ENCODE measurements at regions not wholly inside any gene's neighbourhood (a gene's known extent, or its start where the extent isn't known, plus 50 kb on each side); places are given as distances from the start of the nearest gene placed in this dataset.

GRCh38 chr1:86277936-86278335 lies 118.2 kb downstream of the ODF2L start:
- no peak for DNase-seq
- H3K4me3 ChIP-seq (ENCODE audit: low read depth, low read length) = no peak overlapping the region
- no peaks in the 10 kb centered on the region for H3K4me1 ChIP-seq
- H3K27me3 ChIP-seq = no peaks in the 10 kb centered on the region
- no peaks in the 10 kb centered on the region for H3K36me3 ChIP-seq
- H3K9me3 ChIP-seq = no peaks in the 10 kb centered on the region
- no peak for TF ChIP-seq CTCF (IDR thresholded peaks at IDR 0.05; ENCODE audit: low read depth, low read length)

DNA sequence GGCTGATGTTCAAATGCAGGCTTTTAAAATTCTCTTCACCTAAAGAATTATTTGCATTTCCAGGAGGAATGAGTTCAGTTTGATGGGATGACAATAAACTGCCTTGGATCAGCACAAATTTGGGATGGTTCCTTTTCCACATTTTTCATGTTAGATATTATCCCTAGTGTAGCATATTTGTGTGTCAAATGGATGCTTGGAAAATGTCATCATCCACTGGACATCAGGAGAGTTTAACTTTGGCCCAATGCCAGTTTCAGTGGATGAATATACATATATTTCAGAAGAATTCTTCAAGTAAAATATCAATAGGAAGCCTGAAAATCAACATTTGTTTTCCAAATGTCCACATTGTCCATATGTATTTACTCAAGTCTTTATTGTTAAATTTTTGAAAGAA lies 116.5 kb upstream of the COL24A1 start:
- Histone ChIP-seq H3K36me3 (no peaks in the 10 kb centered on the region), H3K4me1 (no peaks in the 10 kb centered on the region), H3K4me3 (ENCODE audit: low read depth, low read length) (no peak overlapping the region), H3K27me3 (no peaks in the 10 kb centered on the region), H3K9me3 (no peaks in the 10 kb centered on the region)
- TF ChIP-seq CTCF (IDR thresholded peaks at IDR 0.05; ENCODE audit: low read depth, low read length) = no peak
- DNase-seq = no peak

GRCh38 chr1:86272083-86272482 lies 115.5 kb upstream of the COL24A1 start:
- H3K4me1 ChIP-seq = no peaks in the 10 kb centered on the region
- DNase-seq = no peak
- H3K9me3 ChIP-seq = no peaks in the 10 kb centered on the region
- H3K27me3 ChIP-seq = no peaks in the 10 kb centered on the region
- H3K4me3 ChIP-seq (ENCODE audit: low read depth, low read length) = no peak overlapping the region
- no peak for TF ChIP-seq CTCF (IDR thresholded peaks at IDR 0.05; ENCODE audit: low read depth, low read length)
- no peaks in the 10 kb centered on the region for H3K36me3 ChIP-seq

DNA sequence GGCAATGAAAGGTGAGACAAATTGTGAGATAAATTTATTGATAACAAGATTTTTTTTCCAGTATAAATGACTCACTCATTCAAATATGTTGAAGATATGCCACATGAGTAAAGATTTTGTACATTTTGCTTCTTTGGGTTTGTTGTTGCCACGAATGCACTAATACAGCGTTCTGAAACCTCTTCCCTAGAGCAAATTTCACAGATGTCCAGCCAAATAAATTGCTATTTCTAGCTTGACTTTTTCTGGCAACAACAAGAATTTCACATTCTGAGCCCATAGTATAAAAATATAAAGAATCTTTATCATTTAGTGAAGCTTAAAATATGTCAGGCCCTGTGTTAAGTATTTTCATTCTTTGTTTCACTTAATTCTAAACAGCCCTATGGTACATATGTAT lies 114.5 kb upstream of the COL24A1 start:
- Histone ChIP-seq H3K36me3 (no peaks in the 10 kb centered on the region), H3K4me1 (no peaks in the 10 kb centered on the region), H3K9me3 (no peaks in the 10 kb centered on the region), H3K27me3 (no peaks in the 10 kb centered on the region), H3K4me3 (ENCODE audit: low read depth, low read length) (no peak overlapping the region)
- no peak for TF ChIP-seq CTCF (IDR thresholded peaks at IDR 0.05; ENCODE audit: low read depth, low read length)
- DNase-seq = no peak

GRCh38 chr1:86263101-86263500 lies 106.5 kb upstream of the COL24A1 start:
- Histone ChIP-seq H3K36me3 (no peaks in the 10 kb centered on the region), H3K27me3 (no peaks in the 10 kb centered on the region), H3K4me1 (no peaks in the 10 kb centered on the region), H3K4me3 (ENCODE audit: low read depth, low read length) (no peak overlapping the region), H3K9me3 (no peaks in the 10 kb centered on the region)
- no peak for TF ChIP-seq CTCF (IDR thresholded peaks at IDR 0.05; ENCODE audit: low read depth, low read length)
- DNase-seq = no peak

DNA sequence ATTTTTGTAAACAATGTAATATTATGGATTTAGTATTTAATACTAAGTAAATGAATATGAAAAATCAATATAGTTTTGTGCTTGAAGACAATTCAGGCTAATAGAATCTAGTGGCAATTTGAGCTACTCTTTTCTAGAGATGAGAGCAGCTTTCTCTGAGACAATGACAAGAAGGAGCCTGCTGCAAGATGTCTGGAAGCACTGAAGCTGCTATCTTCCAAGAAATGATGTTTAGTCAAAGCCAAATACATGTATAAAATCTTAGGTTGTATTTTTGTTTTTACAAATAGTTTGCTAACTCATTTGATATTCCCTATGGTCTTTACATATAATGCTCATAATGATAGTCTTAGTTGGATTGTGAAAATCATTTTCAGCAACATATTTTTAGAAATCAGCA lies 103.9 kb upstream of the COL24A1 start:
- TF ChIP-seq CTCF (IDR thresholded peaks at IDR 0.05; ENCODE audit: low read depth, low read length) = no peak
- H3K4me1 ChIP-seq = no peaks in the 10 kb centered on the region
- no peak overlapping the region for H3K4me3 ChIP-seq (ENCODE audit: low read depth, low read length)
- no peaks in the 10 kb centered on the region for H3K36me3 ChIP-seq
- no peak for DNase-seq
- no peaks in the 10 kb centered on the region for H3K9me3 ChIP-seq
- no peaks in the 10 kb centered on the region for H3K27me3 ChIP-seq
